Effector memory CD4-positive, alpha-beta T cell (primary cell): ENCODE measurements at regions not wholly inside any gene's neighbourhood (a gene's known extent, or its start where the extent isn't known, plus 50 kb on each side); places are given as distances from the start of the nearest gene placed in this dataset.

Experiments
- DNase-seq, 3 donors: peaks; one replicate each; pipeline ENCODE4 v3.0.0-alpha.2; 2020
- H3K27ac ChIP-seq: 2 replicates; pipeline ENCODE4 v1.7.0; 2013; ENCODE audit warnings: mild to moderate bottlenecking, low read length, moderate library complexity; ENCODE audit not compliant: insufficient read depth, poor library complexity, severe bottlenecking
- H3K27me3 ChIP-seq: replicated peaks from 2 replicates; pipeline ENCODE4 v1.7.0; 2013; ENCODE audit warnings: mild to moderate bottlenecking, low read length; ENCODE audit not compliant: insufficient read depth, control insufficient read depth, poor library complexity, severe bottlenecking
- H3K36me3 ChIP-seq: 2 replicates; pipeline ENCODE4 v1.7.0; 2013; ENCODE audit warnings: mild to moderate bottlenecking, low read length, moderate library complexity; ENCODE audit not compliant: control insufficient read depth, insufficient read depth
- H3K4me1 ChIP-seq: 2 replicates; pipeline ENCODE4 v1.7.0; 2013; ENCODE audit warnings: low read length, mild to moderate bottlenecking; ENCODE audit not compliant: control insufficient read depth, insufficient read depth, poor library complexity, severe bottlenecking
- H3K4me3 ChIP-seq: 2 replicates; pipeline ENCODE4 v1.7.0; 2013; ENCODE audit warnings: low read length, low read depth, mild to moderate bottlenecking; ENCODE audit not compliant: insufficient read depth, poor library complexity, severe bottlenecking
- H3K9me3 ChIP-seq: 2 replicates; pipeline ENCODE4 v1.7.0; 2013; ENCODE audit warnings: mild to moderate bottlenecking, low read length, moderate library complexity; ENCODE audit not compliant: control insufficient read depth

DNA sequence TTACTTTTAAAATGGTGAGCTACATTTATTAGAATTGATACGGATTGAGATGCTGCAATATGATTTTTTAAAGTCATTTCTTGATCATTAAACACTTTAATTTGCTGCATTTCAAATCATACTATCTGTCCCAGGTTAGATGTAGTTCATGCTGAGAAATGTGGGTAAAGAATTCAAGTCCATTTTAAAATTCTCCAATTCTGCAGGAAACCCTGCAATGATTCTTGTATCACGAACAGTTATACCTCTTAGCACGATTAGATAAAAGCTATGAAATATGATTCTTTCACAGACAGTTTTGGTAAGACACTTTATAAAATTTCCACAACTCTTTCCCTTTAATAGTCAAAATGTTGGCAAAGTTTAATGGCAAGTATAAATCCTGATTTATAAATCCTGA lies 693.4 kb downstream of the ADGRL2 start:
- Histone ChIP-seq H3K4me3 (no peak overlapping the region), H3K9me3 (no peaks in the 10 kb centered on the region), H3K27me3 (no peaks in the 10 kb centered on the region), H3K4me1 (no peaks in the 10 kb centered on the region), H3K36me3 (no peaks in the 10 kb centered on the region), H3K27ac (no peak overlapping the region)
- DNase-seq = no peak

DNA sequence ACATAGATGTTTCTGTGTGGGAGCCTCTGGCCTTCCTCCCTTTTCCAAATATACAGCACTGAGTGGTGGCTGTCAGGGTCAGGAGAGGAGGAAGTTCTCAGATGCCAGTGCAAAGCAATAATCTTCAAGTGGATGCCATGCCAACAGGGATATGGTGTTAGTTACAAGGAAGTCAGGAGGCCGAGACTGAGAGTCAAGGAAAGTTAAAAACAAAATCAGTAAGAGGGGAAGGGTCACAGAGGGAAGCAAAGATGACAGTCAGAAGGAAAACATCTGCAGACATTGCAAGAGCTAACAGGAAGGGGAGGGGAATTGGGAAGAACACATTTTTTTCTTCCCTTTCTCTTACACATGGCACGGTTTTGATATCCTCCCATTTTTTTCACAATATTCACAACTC lies 691.4 kb downstream of the ADGRL2 start:
- no peaks in the 10 kb centered on the region for H3K9me3 ChIP-seq
- no peaks in the 10 kb centered on the region for H3K36me3 ChIP-seq
- no peaks in the 10 kb centered on the region for H3K4me1 ChIP-seq
- H3K27ac ChIP-seq = no peak overlapping the region
- H3K27me3 ChIP-seq = no peaks in the 10 kb centered on the region
- DNase-seq = no peak
- H3K4me3 ChIP-seq = no peak overlapping the region

DNA sequence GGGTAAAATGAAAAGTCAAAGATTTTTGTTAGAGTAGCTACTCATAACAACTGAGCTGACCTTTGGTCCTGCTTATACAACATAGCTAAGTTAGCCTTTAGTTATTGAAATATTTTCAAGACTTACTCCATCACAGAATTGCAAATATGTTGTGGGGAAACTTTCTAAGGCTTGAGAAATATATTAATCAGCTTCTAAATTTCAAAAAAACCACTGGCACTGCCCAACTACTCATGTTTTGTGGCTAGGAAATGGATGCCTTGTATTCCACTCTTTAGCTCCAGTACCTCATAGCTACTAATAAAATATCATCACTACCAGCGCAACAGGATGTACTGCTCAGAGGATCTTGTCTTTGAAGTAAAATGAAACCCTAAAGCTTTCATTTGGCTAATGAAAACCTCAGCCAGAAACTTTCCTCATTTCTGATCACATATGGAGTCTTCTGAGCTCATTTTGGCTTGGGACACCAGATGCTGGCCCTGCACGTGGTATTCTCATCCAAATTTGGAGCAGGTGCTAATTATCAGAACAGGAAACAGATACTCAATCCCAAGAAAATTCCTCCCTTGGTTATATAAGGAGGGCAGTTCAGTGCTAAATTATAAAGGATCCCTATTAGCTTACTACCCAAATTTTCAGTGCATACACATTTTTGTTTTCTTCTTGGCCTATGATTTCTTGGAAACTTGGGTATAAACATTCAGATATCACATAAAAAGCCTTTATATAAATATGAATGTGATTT lies 690.7 kb downstream of the ADGRL2 start:
- H3K27me3 ChIP-seq = no peaks in the 10 kb centered on the region
- no peak for DNase-seq

DNA sequence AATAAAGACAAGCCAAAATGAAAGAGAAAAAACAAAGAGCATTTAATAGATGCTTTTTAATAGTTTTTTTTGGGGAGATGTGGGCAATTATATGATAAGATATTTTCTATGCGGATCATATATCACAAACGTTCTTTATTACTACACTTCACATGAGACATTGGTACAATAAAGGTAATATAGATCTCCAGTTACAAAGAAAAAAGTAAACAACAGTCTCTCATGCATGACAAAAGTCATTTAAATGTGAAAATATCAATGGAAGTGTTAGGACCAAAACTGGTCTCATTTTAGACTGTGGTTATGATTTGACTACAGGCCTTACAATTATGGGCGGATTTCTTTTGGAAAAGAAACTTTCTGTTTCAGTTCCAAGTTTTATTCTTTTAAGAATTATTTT lies 687.0 kb downstream of the ADGRL2 start:
- DNase-seq = no peak
- no peaks in the 10 kb centered on the region for H3K27me3 ChIP-seq
- H3K4me3 ChIP-seq = no peak overlapping the region
- H3K4me1 ChIP-seq = no peaks in the 10 kb centered on the region
- no peaks in the 10 kb centered on the region for H3K9me3 ChIP-seq
- no peaks in the 10 kb centered on the region for H3K36me3 ChIP-seq
- no peak overlapping the region for H3K27ac ChIP-seq

More for the DNA sequence above, 690.7 kb downstream of the ADGRL2 start:
- Histone ChIP-seq H3K9me3 (no peaks in the 10 kb centered on the region), H3K4me3 (no peak overlapping the region), H3K4me1 (no peaks in the 10 kb centered on the region), H3K27ac (no peak overlapping the region), H3K36me3 (no peaks in the 10 kb centered on the region)

DNA sequence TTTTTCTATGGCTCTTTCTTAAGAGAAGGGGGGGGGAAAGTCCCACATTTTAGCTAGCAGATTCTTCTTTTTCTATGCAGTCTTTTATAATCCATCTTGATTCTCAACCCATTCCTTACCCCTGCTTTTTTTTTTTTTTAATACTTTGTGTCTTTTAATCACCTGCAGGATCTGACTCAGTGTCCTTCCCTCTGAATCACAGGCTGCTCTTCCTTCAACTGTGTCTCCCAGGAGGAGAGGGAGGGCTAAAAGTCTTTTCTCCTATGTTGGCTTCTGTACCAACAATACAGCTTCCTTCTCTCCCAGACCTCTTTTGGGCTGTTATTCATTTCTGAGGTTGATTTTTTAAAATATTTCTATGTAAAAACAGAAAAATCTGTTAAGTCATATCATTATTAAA lies 686.2 kb downstream of the ADGRL2 start:
- H3K4me1 ChIP-seq = no peaks in the 10 kb centered on the region
- no peak overlapping the region for H3K4me3 ChIP-seq
- no peak overlapping the region for H3K27ac ChIP-seq
- no peak for DNase-seq
- H3K36me3 ChIP-seq = no peaks in the 10 kb centered on the region
- no peaks in the 10 kb centered on the region for H3K9me3 ChIP-seq
- H3K27me3 ChIP-seq = no peaks in the 10 kb centered on the region

DNA sequence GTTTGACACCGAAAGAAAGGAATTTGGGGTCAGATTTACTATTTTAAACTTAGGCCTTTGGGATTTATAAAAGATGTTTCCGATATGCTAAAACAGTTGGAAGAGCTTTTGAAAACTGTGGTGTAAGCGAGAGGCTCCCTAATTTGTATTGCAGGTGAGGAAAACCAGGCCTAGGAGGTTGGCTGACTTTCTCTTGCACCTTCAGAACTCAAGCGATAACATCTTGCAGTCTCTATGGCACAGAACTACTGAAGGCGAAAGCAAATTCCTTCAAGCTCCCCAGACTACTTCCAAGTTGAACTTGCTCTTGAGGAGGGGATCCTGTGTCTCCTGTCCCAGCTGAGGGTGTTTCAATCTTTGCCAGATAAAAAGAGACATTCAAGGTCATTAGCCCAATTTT lies 685.7 kb downstream of the ADGRL2 start:
- no peak for DNase-seq
- no peaks in the 10 kb centered on the region for H3K9me3 ChIP-seq
- no peak overlapping the region for H3K4me3 ChIP-seq
- no peaks in the 10 kb centered on the region for H3K4me1 ChIP-seq
- H3K36me3 ChIP-seq = no peaks in the 10 kb centered on the region
- H3K27ac ChIP-seq = no peak overlapping the region
- no peaks in the 10 kb centered on the region for H3K27me3 ChIP-seq

DNA sequence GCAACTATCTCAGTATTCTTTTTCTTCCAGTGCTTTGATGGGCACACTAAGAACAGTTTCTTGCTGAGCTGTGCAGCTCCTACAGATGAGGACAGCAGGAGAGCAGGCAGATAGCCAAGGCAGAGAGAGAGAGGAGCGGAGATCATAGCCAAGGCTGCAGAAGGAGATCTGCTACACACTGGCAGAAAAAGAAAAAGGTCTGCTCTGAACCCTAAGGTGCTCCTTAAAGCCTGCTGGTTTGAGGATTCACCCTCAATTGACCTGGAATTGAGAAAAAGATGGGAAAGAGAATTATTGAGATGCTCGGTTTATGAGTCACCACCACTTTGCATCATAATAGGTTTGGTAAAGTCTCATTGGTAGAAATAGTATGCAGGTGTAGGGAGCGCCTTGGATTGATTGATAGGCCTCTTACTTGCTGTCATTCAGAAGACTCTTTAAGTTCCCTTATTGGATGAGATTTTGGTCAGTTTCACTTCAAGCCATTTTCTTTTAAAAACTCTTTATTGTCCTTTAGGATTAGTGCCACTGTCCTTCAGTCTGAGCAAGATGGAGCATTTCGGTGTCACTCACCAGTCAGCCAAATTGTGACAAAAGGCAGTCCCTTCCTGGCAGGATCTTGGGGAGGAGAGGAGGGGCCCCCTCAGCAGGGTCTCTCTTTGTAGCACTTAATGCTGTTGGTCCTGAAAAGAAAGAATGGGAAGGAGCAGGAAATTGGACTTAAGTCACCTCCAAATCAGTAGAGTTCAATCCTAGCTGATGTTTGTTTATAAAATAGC lies 685.0 kb downstream of the ADGRL2 start:
- H3K27me3 ChIP-seq = no peaks in the 10 kb centered on the region
- no peaks in the 10 kb centered on the region for H3K4me1 ChIP-seq
- H3K4me3 ChIP-seq = no peak overlapping the region
- H3K9me3 ChIP-seq = no peaks in the 10 kb centered on the region
- H3K27ac ChIP-seq = no peak overlapping the region
- no peaks in the 10 kb centered on the region for H3K36me3 ChIP-seq
- no peak for DNase-seq

DNA sequence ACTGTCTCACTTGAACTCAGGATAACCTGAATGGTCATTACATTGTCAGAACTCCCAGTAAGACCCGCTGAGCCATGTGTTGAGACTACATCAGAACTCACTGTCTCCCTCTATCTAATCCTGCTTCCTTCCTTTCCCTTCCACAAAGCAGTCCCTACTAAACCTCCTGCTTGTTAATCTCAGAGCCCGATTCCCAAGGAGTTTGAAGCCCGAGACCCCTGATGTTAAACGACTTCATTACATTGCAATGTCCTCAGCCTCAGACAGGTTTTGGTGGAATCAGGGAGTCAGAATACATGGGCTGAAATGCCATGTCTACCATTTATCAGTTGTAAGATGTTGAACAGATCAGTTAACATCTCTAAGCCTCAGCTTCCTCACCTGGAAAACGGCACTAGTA lies 682.4 kb downstream of the ADGRL2 start:
- no peak overlapping the region for H3K27ac ChIP-seq
- no peaks in the 10 kb centered on the region for H3K27me3 ChIP-seq
- H3K36me3 ChIP-seq = no peaks in the 10 kb centered on the region
- no peak for DNase-seq
- no peaks in the 10 kb centered on the region for H3K9me3 ChIP-seq
- H3K4me3 ChIP-seq = no peak overlapping the region
- H3K4me1 ChIP-seq = no peaks in the 10 kb centered on the region

DNA sequence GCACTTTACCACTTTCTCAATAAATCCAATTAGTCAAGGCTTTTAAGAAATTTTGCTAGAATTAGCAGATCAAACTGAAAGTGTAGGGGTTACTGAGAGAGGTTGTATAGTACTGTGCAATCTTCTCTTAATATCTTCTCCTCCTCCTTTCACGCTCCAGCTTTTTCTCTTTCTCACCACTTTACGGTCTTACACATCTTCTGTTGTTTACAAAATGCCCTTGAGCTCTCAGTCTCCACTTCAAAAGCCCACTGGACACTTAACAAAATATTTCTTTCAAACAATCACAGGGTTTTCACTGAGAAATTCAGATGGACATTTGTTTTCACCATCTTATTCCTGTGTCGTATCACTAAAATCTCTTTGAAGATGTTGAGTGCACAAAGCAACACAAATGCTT lies 678.2 kb downstream of the ADGRL2 start:
- Histone ChIP-seq H3K9me3 (no peaks in the 10 kb centered on the region), H3K4me3 (no peak overlapping the region), H3K27ac (no peak overlapping the region), H3K4me1 (no peaks in the 10 kb centered on the region), H3K36me3 (no peaks in the 10 kb centered on the region), H3K27me3 (no peaks in the 10 kb centered on the region)
- no peak for DNase-seq

DNA sequence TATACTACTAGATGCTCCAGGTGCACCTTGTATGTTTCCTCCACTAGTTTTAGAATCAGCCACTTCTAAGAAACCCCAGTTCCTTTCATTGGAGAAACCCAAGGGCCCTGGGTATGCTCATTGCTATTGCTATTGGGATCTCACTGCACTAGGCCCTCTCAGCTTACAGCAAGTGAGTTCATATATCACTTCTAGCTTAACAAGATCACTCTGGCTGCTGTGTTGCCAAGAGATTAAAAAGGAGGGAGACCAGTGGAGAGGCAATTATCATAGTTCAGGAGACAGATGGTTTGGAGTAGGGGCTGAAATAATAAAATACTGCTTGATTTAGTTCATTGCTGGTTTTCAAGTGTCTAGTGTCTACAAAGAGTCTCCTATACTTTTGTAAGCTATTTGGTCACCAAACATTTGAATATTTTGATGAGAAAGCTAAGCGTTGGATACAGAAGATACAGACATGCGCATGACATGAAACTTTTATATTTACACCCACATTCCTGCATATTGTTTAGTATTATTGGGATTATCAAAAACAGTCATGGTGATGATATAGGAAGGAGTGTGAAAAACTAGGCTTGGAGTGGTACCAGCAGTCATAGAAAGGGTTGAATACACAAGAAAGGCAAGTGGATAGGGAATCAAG lies 671.9 kb downstream of the ADGRL2 start:
- H3K27ac ChIP-seq = no peak overlapping the region

More for the DNA sequence above, 671.9 kb downstream of the ADGRL2 start:
- Histone ChIP-seq H3K36me3 (no peaks in the 10 kb centered on the region), H3K4me3 (no peak overlapping the region), H3K9me3 (no peaks in the 10 kb centered on the region), H3K4me1 (no peaks in the 10 kb centered on the region), H3K27me3 (no peaks in the 10 kb centered on the region)
- DNase-seq = no peak
